ENCODE measurements at regions not wholly inside any gene's neighbourhood (a gene's known extent, or its start where the extent isn't known, plus 50 kb on each side); places are given as distances from the start of the nearest gene placed in this dataset.

DNA sequence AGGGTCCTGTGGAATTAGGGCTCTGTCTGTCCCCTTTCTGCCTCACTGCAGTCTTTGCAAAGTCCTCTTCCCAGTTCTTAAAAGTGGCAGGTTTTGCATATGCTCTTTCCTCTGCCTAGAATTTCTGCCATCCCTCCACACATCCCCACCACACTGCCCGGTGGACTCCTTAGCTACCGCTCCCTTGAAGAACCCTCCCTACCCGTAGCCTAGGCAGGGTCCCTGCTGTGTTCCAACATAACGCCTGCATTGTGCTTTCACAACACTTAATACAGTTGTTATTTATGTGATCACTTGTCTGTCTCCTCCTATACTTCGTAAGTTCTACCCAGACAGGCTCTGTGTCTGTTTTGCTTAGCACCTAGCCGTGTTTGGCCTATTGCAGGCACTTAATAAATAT lies 142.5 kb upstream of the DMRT1 start:
- Histone ChIP-seq H2BK5ac (ENCODE audit: low read depth, low read length, poor library complexity, severe bottlenecking) (peak overlapping the region; percentile 45), H4K8ac (ENCODE audit: low read depth in 2 of 2, low read length in 2 of 2) (peak overlapping the region in 1 of 2 experiments; percentile 57; a peak in 1 of 4 replicates), H3K4me2 (ENCODE audit: low read depth, low read length) (peak overlapping the region; percentile 25), H3K4me3 (ENCODE audit: insufficient read depth, low read depth, low read length) (no peak overlapping the region), H3K27ac (ENCODE audit: insufficient read depth, low read length) (peak overlapping the region; percentile 28; the same call in 1 of the 2 replicates), H2AK5ac (ENCODE audit: low read depth, low read length) (peak overlapping the region; percentile 66; the same call in 1 of the 2 replicates), H4K20me1 (ENCODE audit: insufficient read depth, low read length) (no peaks in the 10 kb centered on the region), H2AFZ (replicated peaks; ENCODE audit: low read length, poor library complexity) (no peak overlapping the region), H3K4ac (ENCODE audit: low read depth, low read length) (peak overlapping the region; percentile 81), H3K23ac (ENCODE audit: low read depth, low read length) (peak overlapping the region; percentile 66), H3K4me1 (ENCODE audit: control insufficient read depth, insufficient read depth, low read length) (peaks cover 39% of the 10 kb centered on the region), H2BK15ac (ENCODE audit: low read depth, low read length) (peak overlapping the region; percentile 51; the same call in 1 of the 3 replicates), H3K14ac (replicated peaks; ENCODE audit: low read depth, low read length) (peak overlapping the region; percentile 58), H2BK20ac (ENCODE audit: low read depth, low read length) (peak overlapping the region; percentile 56), H3K79me1 (ENCODE audit: low read depth in 1 of 2, low read length in 2 of 2) (peaks cover 23 to 72% of the 10 kb centered on the region in 2 experiments), H3K27me3 (ENCODE audit: control insufficient read depth, insufficient read depth, low read length) (no peaks in the 10 kb centered on the region), H4K91ac (ENCODE audit: insufficient read depth, low read depth, low read length) (peak overlapping the region; percentile 64), H3K9me1 (ENCODE audit: insufficient read depth, low read length) (peaks cover 25% of the 10 kb centered on the region), H2AK9ac (replicated peaks; ENCODE audit: low read depth, low read length, poor library complexity) (no peak overlapping the region), H3K9ac (ENCODE audit: low read depth, low read length) (0 out of 2 replicates have a peak overlapping the region, but pooled peaks have one; percentile 25), H4K5ac (ENCODE audit: low read depth, low read length) (peak overlapping the region; percentile 49), H3K9me3 (ENCODE audit: control insufficient read depth, insufficient read depth, low read length) (no peaks in the 10 kb centered on the region), H2BK120ac (ENCODE audit: low read depth, low read length) (peak overlapping the region; percentile 48), H3K36me3 (ENCODE audit: control insufficient read depth, insufficient read depth, low read length) (no peaks in the 10 kb centered on the region), H3K56ac (ENCODE audit: extremely low read depth, insufficient read depth, low read length) (no peak overlapping the region), H3K18ac (ENCODE audit: low read depth, low read length) (peak overlapping the region; percentile 76)
- no TSS peak for BruUV-seq (replicated peaks)
- in situ Hi-C loops (cut with MboI; ENCODE audit: low sequenced_read_pairs), result no loop called here
- no peak for DNase-seq
- intact Hi-C loops (cut with micrococcal nuclease), result no loop called here
- 80% methylated on average over 1 of the region's 6 CpGs; no CpG with 5 or more reads in 1 of the 2 experiments for WGBS, 2 experiments (ENCODE audit: extremely low coverage in 2 of 2, insufficient read length in 1 of 2)
- dilution Hi-C loops (cut with HindIII; ENCODE audit: low sequenced_read_pairs, unreplicated experiment), result no loop called here
- CTCF ChIA-PET, result interaction anchor here (0.6 kb wide), 1 partner anchor 1350 kb away, joined by 5 read pairs; no protein-coding TSS in a partner anchor
- no peak for ATAC-seq (ENCODE audit: low read depth)
- TF ChIP-seq, protein P1, sequence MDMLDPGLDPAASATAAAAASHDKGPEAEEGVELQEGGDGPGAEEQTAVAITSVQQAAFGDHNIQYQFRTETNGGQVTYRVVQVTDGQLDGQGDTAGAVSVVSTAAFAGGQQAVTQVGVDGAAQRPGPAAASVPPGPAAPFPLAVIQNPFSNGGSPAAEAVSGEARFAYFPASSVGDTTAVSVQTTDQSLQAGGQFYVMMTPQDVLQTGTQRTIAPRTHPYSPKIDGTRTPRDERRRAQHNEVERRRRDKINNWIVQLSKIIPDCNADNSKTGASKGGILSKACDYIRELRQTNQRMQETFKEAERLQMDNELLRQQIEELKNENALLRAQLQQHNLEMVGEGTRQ (IDR thresholded peaks at IDR 0.05; ENCODE audit: low read depth, low read length), result no peak
- TF ChIP-seq RAD21 (IDR thresholded peaks at IDR 0.05; ENCODE audit: low read length), result no peak
- no peak for TF ChIP-seq FOS (IDR thresholded peaks at IDR 0.05; ENCODE audit: low read depth, low read length)
- TF ChIP-seq RCOR1 (IDR thresholded peaks at IDR 0.05; ENCODE audit: insufficient replicate concordance, low read length), result no peak
- TF ChIP-seq CEBPB (IDR thresholded peaks at IDR 0.05; ENCODE audit: low read depth, low read length), result no peak
- no peak for TF ChIP-seq MXI1 (IDR thresholded peaks at IDR 0.05; ENCODE audit: borderline replicate concordance, low read depth, low read length)
- TF ChIP-seq BHLHE40 (IDR thresholded peaks at IDR 0.05; ENCODE audit: low read depth, low read length), result no peak
- no peak for TF ChIP-seq CHD1 (IDR thresholded peaks at IDR 0.05; ENCODE audit: low read depth, low read length)
- TF ChIP-seq RFX5 (IDR thresholded peaks at IDR 0.05; ENCODE audit: low read depth, low read length), result no peak
- TF ChIP-seq MAFK (IDR thresholded peaks at IDR 0.05; ENCODE audit: low read depth, low read length), result no peak
- TF ChIP-seq, protein P2, sequence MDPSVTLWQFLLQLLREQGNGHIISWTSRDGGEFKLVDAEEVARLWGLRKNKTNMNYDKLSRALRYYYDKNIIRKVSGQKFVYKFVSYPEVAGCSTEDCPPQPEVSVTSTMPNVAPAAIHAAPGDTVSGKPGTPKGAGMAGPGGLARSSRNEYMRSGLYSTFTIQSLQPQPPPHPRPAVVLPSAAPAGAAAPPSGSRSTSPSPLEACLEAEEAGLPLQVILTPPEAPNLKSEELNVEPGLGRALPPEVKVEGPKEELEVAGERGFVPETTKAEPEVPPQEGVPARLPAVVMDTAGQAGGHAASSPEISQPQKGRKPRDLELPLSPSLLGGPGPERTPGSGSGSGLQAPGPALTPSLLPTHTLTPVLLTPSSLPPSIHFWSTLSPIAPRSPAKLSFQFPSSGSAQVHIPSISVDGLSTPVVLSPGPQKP (IDR thresholded peaks at IDR 0.05; ENCODE audit: borderline replicate concordance, low read depth, low read length), result no peak
- no peak for TF ChIP-seq SMC3 (IDR thresholded peaks at IDR 0.05; ENCODE audit: low read depth, low read length)
- no peak for TF ChIP-seq NFE2L2 (IDR thresholded peaks at IDR 0.05; ENCODE audit: low read depth, low read length)
- TF ChIP-seq, protein P3, sequence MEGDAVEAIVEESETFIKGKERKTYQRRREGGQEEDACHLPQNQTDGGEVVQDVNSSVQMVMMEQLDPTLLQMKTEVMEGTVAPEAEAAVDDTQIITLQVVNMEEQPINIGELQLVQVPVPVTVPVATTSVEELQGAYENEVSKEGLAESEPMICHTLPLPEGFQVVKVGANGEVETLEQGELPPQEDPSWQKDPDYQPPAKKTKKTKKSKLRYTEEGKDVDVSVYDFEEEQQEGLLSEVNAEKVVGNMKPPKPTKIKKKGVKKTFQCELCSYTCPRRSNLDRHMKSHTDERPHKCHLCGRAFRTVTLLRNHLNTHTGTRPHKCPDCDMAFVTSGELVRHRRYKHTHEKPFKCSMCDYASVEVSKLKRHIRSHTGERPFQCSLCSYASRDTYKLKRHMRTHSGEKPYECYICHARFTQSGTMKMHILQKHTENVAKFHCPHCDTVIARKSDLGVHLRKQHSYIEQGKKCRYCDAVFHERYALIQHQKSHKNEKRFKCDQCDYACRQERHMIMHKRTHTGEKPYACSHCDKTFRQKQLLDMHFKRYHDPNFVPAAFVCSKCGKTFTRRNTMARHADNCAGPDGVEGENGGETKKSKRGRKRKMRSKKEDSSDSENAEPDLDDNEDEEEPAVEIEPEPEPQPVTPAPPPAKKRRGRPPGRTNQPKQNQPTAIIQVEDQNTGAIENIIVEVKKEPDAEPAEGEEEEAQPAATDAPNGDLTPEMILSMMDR (conservative IDR thresholded peaks at IDR 0.05; ENCODE audit: low read depth, low read length), result no peak
- no peak for TF ChIP-seq MAZ (IDR thresholded peaks at IDR 0.05; ENCODE audit: borderline replicate concordance, low read depth, low read length)
- no peak for TF ChIP-seq POLR2A (IDR thresholded peaks at IDR 0.05; ENCODE audit: low read depth, low read length)
- POLR2A ChIA-PET (ENCODE audit: unreplicated experiment), result no interaction called here

Measured in IMR-90 (cell line).